Left lung (tissue), 4 donors: ENCODE measurements at regions not wholly inside any gene's neighbourhood (a gene's known extent, or its start where the extent isn't known, plus 50 kb on each side); places are given as distances from the start of the nearest gene placed in this dataset.

Experiments used
- ATAC-seq: fragments of 200-7000 bp; cut with Tn5 transposase; one replicate; pipeline ENCODE4 v1.9.1; 2020; ENCODE audit warnings: moderate library complexity
- DNase-seq, 4 donors: peaks; one replicate each; pipeline ENCODE4 v3.0.0-alpha.2; 2013 to 2020
- H3K27ac ChIP-seq, 2 donors: fragments of 200-600 bp; sonication (generic) in 1 of 2; one replicate each; pipeline versions ENCODE4 v1.5.0 to v1.8.0; 2020 to 2021
- H3K27me3 ChIP-seq, 2 donors: fragments of 200-600 bp; sonication (generic) in 1 of 2; one replicate each; pipeline versions ENCODE4 v1.5.0 to v1.8.0; 2020 to 2021
- H3K36me3 ChIP-seq, 2 donors: fragments of 200-600 bp; sonication (generic) in 1 of 2; one replicate each; pipeline versions ENCODE4 v1.5.0 to v1.8.0; 2020 to 2021
- H3K4me1 ChIP-seq, 2 donors: fragments of 200-600 bp; one replicate each; pipeline ENCODE4 v1.8.0; 2021
- H3K4me3 ChIP-seq, 2 donors: fragments of 200-600 bp; sonication (generic) in 1 of 2; one replicate each; pipeline versions ENCODE4 v1.5.0 to v1.8.0; 2020 to 2021; ENCODE audit warnings: mild to moderate bottlenecking in 1 of 2
- H3K9me3 ChIP-seq, 2 donors: fragments of 200-600 bp; sonication (generic) in 1 of 2; one replicate each; pipeline versions ENCODE4 v1.5.0 to v1.8.0; 2020 to 2021
- CTCF ChIP-seq, 2 donors: fragments of 200-600 bp; sonication (generic) in 1 of 2; IDR thresholded peaks; one replicate each; pipeline versions ENCODE4 v1.5.0 to v1.8.0; 2021; ENCODE audit warnings: antibody characterized with exemption in 2 of 2
- intact Hi-C, 2 donors: fragments of 100-400 bp; cut with DNase I; formaldehyde crosslinking; loops; one replicate each; pipeline versions ENCODE4 v1.11.2 to v1.14.2; 2022
- donor health status: DM: no; HTN: yes; CAD: no.
- donor health status: DM: no; HTN: no; CAD: no.

DNA sequence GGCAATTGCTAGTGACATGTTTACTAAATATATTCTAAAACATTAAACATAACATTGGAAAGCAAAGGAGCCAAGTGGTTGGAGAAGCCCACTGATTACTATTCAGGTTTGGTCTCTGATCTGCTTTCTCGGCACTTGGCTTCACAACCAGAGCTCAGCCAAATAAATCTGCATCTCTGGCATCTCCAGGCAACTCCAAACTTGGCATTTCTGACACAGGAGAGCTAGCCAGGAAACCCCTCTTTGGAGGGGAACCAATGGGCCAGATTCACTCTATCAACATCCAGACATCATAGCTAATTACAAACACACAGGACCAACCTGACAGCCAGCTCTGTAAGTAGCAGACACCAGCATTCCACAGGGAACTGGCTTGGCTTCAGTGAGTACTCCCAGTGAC lies 150.3 kb upstream of the ETAA1 start:
- H3K4me1 ChIP-seq = no peaks in the 10 kb centered on the region
- TF ChIP-seq CTCF (IDR thresholded peaks at IDR 0.05) = no peak
- H3K27ac ChIP-seq = no peak overlapping the region
- DNase-seq (no peak), ATAC-seq (no peak)
- H3K9me3 ChIP-seq = no peaks in the 10 kb centered on the region
- intact Hi-C loops = no loop called here
- no peak overlapping the region for H3K4me3 ChIP-seq
- no peaks in the 10 kb centered on the region for H3K36me3 ChIP-seq
- no peaks in the 10 kb centered on the region for H3K27me3 ChIP-seq

DNA sequence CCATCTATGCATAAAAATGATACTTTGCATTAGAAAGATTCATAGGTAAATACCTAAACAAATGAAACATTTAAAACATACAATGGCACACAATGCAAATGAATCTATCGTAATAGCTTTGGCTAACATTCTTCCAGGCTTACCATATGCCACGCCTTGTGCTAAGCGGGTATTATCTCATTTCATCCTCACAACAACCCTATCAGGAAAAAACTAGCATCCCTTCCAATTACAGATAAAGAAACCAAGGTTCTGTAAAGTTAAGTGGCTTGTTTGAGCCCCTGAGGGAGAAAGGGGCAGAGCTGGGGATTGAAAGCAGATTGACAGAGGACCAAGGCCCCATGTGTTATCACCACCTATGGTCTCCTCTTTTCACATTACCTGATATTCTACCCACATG lies 145.4 kb upstream of the ETAA1 start:
- no peak for TF ChIP-seq CTCF (IDR thresholded peaks at IDR 0.05)
- no peak for ATAC-seq
- intact Hi-C loops = no loop called here
- Histone ChIP-seq H3K4me1 (no peaks in the 10 kb centered on the region), H3K9me3 (no peaks in the 10 kb centered on the region), H3K36me3 (no peaks in the 10 kb centered on the region), H3K27me3 (no peaks in the 10 kb centered on the region), H3K27ac (no peak overlapping the region), H3K4me3 (no peak overlapping the region)
- DNase-seq = no peak

- no peak overlapping the region for H3K27ac ChIP-seq
- intact Hi-C loops = no loop called here
- no peaks in the 10 kb centered on the region for H3K27me3 ChIP-seq
- H3K4me1 ChIP-seq = peaks cover 0 to 4% of the 10 kb centered on the region in 2 donors
- H3K9me3 ChIP-seq = no peaks in the 10 kb centered on the region
- ATAC-seq (no peak), DNase-seq (no peak)
- TF ChIP-seq CTCF (IDR thresholded peaks at IDR 0.05) = no peak
- no peaks in the 10 kb centered on the region for H3K36me3 ChIP-seq
- no peak overlapping the region for H3K4me3 ChIP-seq
Observed at GRCh38 chr2:67255933-67256615, 141.1 kb upstream of the ETAA1 start.

- intact Hi-C loops = no loop called here
- Histone ChIP-seq H3K4me3 (no peak overlapping the region), H3K36me3 (no peaks in the 10 kb centered on the region), H3K27me3 (no peaks in the 10 kb centered on the region), H3K27ac (no peak overlapping the region), H3K9me3 (no peaks in the 10 kb centered on the region), H3K4me1 (peaks cover 0 to 4% of the 10 kb centered on the region in 2 donors)
- DNase-seq (no peak), ATAC-seq (no peak)
- TF ChIP-seq CTCF (IDR thresholded peaks at IDR 0.05) = no peak
Observed at GRCh38 chr2:67256892-67257291, 140.2 kb upstream of the ETAA1 start.

DNA sequence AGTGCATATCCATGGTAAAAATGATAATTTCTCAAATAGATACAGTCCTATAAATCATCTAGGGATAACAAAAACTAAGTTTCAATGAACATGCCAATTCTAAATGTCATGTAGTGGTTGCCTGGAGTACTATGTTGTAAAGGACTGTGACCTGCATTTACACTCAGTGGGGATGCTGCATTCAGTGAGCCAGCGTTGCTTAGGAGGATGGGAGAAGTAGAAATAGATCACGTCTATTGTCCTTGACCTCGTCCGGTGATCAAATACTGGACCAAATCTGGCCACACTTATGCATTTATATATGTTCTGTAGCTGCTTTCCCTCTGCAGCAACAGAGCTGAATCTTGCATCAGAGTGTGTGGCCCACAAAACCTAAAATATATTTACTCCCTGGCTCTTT lies 139.0 kb upstream of the ETAA1 start:
- DNase-seq (no peak), ATAC-seq (no peak)
- intact Hi-C loops = no loop called here
- Histone ChIP-seq H3K36me3 (no peaks in the 10 kb centered on the region), H3K4me1 (peaks cover 0 to 4% of the 10 kb centered on the region in 2 donors), H3K27ac (no peak overlapping the region), H3K4me3 (no peak overlapping the region), H3K27me3 (no peaks in the 10 kb centered on the region), H3K9me3 (no peaks in the 10 kb centered on the region)
- TF ChIP-seq CTCF (IDR thresholded peaks at IDR 0.05) = no peak
